ENCODE measurements at regions not wholly inside any gene's neighbourhood (a gene's known extent, or its start where the extent isn't known, plus 50 kb on each side); places are given as distances from the start of the nearest gene placed in this dataset.

DNA sequence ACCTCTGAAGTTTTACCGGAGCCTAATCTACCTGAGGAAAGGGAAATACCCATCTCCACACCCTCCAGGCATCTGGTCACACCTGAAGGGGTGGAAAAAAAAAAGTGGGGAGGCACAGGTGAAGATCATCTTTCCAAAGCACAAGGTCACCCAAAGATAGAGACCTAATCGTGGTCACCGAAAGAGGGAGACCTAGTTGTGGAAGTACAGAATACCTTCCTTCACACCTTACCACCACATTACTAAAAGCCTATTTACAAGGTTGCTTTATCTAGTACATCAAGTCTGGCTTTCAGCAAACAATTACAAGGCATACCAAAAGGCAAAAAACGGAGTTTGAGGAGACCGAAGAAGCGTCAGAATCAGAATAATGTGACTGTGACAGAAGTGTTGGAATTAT, 110.0 kb upstream of the ARPP21 start:
- DNase-seq, result no peak

DNA sequence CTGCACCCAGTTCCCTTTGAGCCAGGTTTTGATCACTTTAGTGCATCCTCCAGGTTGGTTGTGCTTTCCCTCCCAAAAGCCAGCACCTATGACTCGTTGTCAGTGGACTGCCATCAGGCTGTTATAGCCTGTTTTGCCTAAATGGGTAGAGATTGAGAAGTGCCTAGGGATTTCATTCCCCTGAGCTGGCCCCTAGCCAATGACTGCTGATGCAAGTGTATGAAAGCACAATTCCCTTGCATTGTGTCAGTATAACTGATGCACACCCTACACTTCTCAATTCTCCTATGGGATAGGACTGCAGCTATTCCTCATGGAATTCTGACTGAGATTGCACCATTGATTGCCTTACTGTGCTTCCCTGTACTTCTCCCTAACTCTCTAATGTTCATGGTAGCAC, 102.1 kb upstream of the ARPP21 start:
- DNase-seq, result no peak

DNA sequence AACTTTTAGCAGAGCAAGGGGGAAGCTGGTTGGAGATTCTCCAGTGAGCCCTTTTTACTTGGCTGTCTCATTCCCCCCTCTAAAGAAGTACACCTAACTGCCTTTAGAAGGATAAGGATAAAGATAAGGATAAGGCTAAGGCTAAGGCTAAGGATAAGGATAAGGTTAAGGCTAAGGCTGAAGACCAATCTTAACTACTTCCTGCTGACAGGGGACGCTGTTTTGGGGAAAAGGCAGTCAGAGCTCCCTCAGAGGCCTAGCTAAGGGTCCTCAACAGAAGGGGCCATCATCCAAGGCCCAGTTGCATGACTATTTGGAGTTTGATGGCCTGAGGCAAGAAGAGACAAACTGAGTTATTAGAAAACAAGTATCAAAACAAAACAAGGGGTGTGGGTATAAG, 94.3 kb upstream of the ARPP21 start:
- no peak for DNase-seq

DNA sequence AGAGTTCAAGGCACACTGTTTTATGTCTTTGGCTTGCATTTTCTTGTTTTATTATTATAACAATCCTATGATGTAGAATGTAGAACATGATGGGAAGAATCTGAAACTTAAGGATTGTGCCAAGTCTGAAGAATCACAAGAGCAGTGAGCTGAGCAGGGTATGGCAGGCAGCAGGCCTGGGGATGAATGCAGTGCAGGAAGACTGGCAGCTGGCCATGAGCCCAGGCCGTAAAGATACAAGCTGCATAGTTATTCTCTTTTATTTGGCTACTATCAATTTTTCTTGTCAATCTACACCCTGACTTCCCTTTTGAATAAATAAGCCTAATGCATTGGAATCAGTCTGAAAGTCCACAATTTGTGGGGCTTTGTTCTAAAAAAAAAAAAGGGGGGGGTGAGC, 89.6 kb upstream of the ARPP21 start:
- DNase-seq, result no peak

DNA sequence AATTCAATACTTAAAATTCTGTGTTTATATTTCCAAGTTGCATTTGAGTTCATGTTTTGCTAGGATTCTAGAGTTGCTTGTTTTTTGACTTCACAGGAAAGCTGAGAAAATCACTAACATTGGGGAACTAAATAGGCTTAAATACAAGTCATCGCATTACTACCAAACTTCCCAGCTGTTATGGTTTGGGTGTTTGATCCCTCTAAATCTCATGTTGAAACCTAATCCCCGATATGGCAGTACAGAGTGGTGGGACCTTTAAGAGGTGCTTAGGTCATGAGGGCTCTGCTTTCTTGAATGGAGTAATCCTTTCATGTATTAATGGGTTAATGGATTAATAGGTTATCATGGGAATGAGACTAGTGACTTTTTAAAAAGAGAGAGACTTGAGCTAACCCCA, 77.2 kb upstream of the ARPP21 start:
- DNase-seq, result no peak

DNA sequence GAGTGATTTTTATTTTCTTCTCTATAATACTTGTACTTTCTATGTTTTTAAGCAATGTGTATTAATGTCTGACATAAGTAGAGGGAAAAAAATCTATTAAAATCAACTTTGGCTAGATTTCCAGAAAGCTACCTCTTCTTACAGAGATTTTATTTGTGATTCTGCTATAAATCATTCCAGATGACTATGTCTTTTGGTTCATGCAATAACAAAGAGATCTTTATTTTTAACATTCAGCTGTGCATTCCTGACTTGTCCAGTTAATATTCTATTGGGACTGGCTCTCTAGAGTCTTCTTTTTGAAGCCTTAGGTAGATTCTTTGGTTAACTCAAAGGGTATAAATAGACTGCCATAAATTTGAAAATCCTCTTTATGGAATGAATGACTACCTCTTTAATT, 74.3 kb upstream of the ARPP21 start:
- no peak for DNase-seq

Measured in left hindlimb (tissue), 1 donor.